Heart left ventricle (tissue), 16 donors: ENCODE measurements at regions not wholly inside any gene's neighbourhood (a gene's known extent, or its start where the extent isn't known, plus 50 kb on each side); places are given as distances from the start of the nearest gene placed in this dataset.

Experiments used
- ATAC-seq, 4 donors: fragments of 200-7000 bp; cut with Tn5 transposase; one replicate each; pipeline ENCODE4 v1.9.1; 2020 to 2022; ENCODE audit warnings: moderate library complexity in 4 of 4, mild to moderate bottlenecking in 3 of 4, moderate number of reproducible peaks in 1 of 4
- DNase-seq, 5 donors: peaks; one replicate each; pipeline ENCODE4 v3.0.0-alpha.2; 2020
- H3K27ac ChIP-seq, 12 donors: fragments of 200-600 bp; sonication (generic) in 4 of 12; one replicate each; pipeline versions ENCODE4 v1.5.0 to v1.8.0; 2016 to 2022; ENCODE audit warnings: mild to moderate bottlenecking in 2 of 12
- H3K27me3 ChIP-seq, 9 donors: fragments of 200-600 bp; sonication (generic) in 2 of 9; one replicate each; pipeline versions ENCODE4 v1.5.1 to v1.8.0; 2016 to 2022; ENCODE audit warnings: mild to moderate bottlenecking in 3 of 9
- H3K36me3 ChIP-seq, 9 donors: fragments of 200-600 bp; sonication (generic) in 2 of 9; one replicate each; pipeline versions ENCODE4 v1.5.0 to v1.8.0; 2018 to 2022; ENCODE audit warnings: mild to moderate bottlenecking in 2 of 9
- H3K4me1 ChIP-seq, 12 donors: fragments of 200-600 bp; sonication (generic) in 4 of 12; one replicate each; pipeline versions ENCODE4 v1.5.0 to v1.8.0; 2016 to 2022; ENCODE audit warnings: mild to moderate bottlenecking in 3 of 12
- H3K4me3 ChIP-seq, 12 donors: fragments of 200-600 bp; sonication (generic) in 4 of 12; one replicate each; pipeline versions ENCODE4 v1.5.0 to v1.8.0; 2017 to 2022; ENCODE audit warnings: mild to moderate bottlenecking in 9 of 12, moderate library complexity in 4 of 12
- H3K9me3 ChIP-seq, 12 donors: fragments of 200-600 bp; sonication (generic) in 4 of 12; one replicate each; pipeline versions ENCODE4 v1.5.0 to v1.8.0; 2016 to 2022; ENCODE audit warnings: mild to moderate bottlenecking in 1 of 12
- CTCF ChIP-seq, 12 donors: fragments of 200-600 bp; sonication (generic) in 4 of 12; IDR thresholded peaks; one replicate each; pipeline versions ENCODE4 v1.5.0 to v1.8.0; 2018 to 2022; ENCODE audit warnings: antibody characterized with exemption in 12 of 12, mild to moderate bottlenecking in 5 of 12
- POLR2A ChIP-seq, 2 donors: fragments of 450-650 bp; IDR thresholded peaks; one replicate each; pipeline ENCODE4 v1.6.1; 2017; ENCODE audit warnings: antibody characterized with exemption in 2 of 2, mild to moderate bottlenecking in 2 of 2, moderate library complexity in 2 of 2
- WGBS, 4 donors: extraction: QIAGEN DNeasy Blood & Tissue Kit in 2 of 4; methylation state at CpG; one replicate each; pipeline versions ENCODE4 v1.1.5 to v1.1.7; 2013 to 2018; 5-methylcytosine and 5-hydroxymethylcytosine counted together
- intact Hi-C, 10 donors: fragments of 100-400 bp; cut with DNase I; formaldehyde crosslinking; loops; one replicate each; pipeline versions ENCODE4 v1.11.1 to v1.14.2; 2022
- donor health status: ischemic (EF 13 %, LVEDD 7.1; RV severe dilation, severe dysfunction).
- donor health status: healthy with polysubstance abuse.
- donor health status: DM: no; HTN: yes; CAD: no.
- donor health status: DM: no; HTN: no; CAD: no.
- donor health status: ischemic (EF 25% LVEDD 6.9; RV normal size, moderate dysfunction).
- donor health status: ischemic (EF 25% LVEDD 5.7; RV mildly dilated, moderate dysfunction).
- donor health status: healthy.
- donor health status: DM: yes; HTN: yes; CAD: no.
- donor health status: ischemic (EF 35%, LVEDD 5.7; RV mildly dilated, moderate dysfunction).
- donor health status: nonischemic (EF 11% LVEDD 7.7; RV severe dilation, severe dysfunction).
- donor health status: DM: yes; HTN: yes; CAD: no.
- donor health status: PGD.
- donor health status: ischemic (EF 29% LVEDD 5.4; RV normal size, mild dysfunction).
- donor health status: nonischemic (EF 23%, LVEDD 6.1; RV moderate dilation, normal function).

DNA sequence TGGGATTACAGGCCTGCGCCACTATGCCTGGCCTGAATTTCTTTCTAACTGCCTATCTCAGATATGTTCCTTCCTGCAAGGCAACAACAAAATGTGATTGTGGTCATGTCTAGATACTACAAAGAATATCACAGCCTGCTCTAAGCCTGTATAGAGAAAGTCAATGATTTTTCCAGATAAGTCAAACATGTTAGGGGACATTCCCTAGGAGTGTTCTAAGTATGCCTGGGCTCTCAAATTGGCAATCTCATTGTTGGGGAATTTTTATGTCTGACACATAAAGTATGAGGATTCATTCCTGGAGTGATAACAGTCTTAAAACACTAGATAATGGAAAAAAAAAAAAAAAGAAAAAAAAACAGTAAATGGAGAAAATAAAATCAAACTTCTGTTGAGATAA is 406.1 kb downstream of the GATA3 start:
- no peak for DNase-seq
- intact Hi-C loops = no loop called here
- Histone ChIP-seq H3K4me1 (no peaks in the 10 kb centered on the region), H3K27ac (no peak overlapping the region), H3K36me3 (no peaks in the 10 kb centered on the region), H3K27me3 (no peaks in the 10 kb centered on the region), H3K9me3 (peaks cover 0 to 11% (median 0%) of the 10 kb centered on the region in 12 donors), H3K4me3 (no peak overlapping the region)
- TF ChIP-seq POLR2A (IDR thresholded peaks at IDR 0.05) (no peak), CTCF (IDR thresholded peaks at IDR 0.05) (no peak)
- WGBS, 4 donors = 92 to 100% (median 96%) methylated on average over 1 of the region's 1 CpG
- ATAC-seq = no peak

DNA sequence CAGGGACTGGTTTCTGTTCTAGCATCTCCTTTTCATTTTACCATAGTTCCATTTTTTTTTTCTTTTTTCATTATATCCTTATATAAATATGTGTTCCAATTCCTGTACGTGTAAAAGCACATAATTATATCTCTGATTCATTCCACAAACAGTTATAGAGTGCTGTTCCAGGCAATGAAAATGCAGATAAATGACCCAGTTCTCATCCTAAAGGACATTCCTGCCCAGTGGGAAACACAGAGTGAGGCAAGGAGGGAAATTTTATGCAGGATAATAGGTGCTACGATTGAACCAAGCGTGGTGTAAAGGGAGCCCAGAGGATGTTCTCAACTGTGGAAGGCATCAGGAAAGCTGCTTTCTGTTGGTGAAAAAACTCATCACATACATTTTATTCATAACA is 408.1 kb downstream of the GATA3 start:
- H3K4me1 ChIP-seq = no peaks in the 10 kb centered on the region
- DNase-seq (no peak), ATAC-seq (no peak)
- H3K9me3 ChIP-seq = peaks cover 0 to 8% (median 0%) of the 10 kb centered on the region in 12 donors
- H3K27ac ChIP-seq = no peak overlapping the region
- no peaks in the 10 kb centered on the region for H3K27me3 ChIP-seq
- 77 to 84% (median 80%) methylated on average over 3 of the region's 3 CpGs for WGBS, 4 donors
- intact Hi-C loops = no loop called here
- TF ChIP-seq CTCF (IDR thresholded peaks at IDR 0.05) (no peak), POLR2A (IDR thresholded peaks at IDR 0.05) (no peak)
- no peak overlapping the region for H3K4me3 ChIP-seq
- no peaks in the 10 kb centered on the region for H3K36me3 ChIP-seq

GRCh38 chr10:8463853-8464252 is 409.4 kb downstream of the GATA3 start:
- TF ChIP-seq CTCF (IDR thresholded peaks at IDR 0.05) = no peak
- no peak for TF ChIP-seq POLR2A (IDR thresholded peaks at IDR 0.05)
- ATAC-seq = peak; percentile 31 to 83 (median 62)

DNA sequence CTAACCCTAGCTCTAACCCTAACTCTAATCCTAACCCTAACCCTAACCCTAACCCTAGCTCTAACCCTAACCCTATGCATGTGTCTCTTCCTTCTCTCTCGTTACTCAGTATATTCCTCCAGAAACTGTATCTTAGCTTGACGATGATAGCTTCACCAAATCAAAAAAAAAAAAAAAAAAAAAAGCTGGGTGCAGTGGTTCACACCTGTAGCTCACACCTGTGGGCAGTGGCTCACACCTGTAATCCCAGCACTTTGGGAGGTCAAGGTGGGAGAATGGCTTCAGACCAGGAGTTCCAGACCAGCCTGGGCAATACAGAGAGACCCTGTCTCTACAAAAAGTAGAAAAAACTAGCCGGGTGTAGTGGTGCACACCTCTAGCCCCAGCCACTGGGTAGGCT is 414.0 kb downstream of the GATA3 start:
- intact Hi-C loops = no loop called here
- Histone ChIP-seq H3K4me1 (no peaks in the 10 kb centered on the region), H3K27ac (no peak overlapping the region), H3K9me3 (no peaks in the 10 kb centered on the region), H3K4me3 (no peak overlapping the region), H3K27me3 (peaks cover 0 to under 1% (median 0%) of the 10 kb centered on the region in 9 donors), H3K36me3 (no peaks in the 10 kb centered on the region)
- ATAC-seq (no peak), DNase-seq (no peak)
- 84 to 94% (median 91%) methylated on average over 3 of the region's 3 CpGs for WGBS, 4 donors
- TF ChIP-seq POLR2A (IDR thresholded peaks at IDR 0.05) = no peak
- no peak for TF ChIP-seq CTCF (IDR thresholded peaks at IDR 0.05)

More at GRCh38 chr10:8463853-8464252, 409.4 kb downstream of the GATA3 start:
- Histone ChIP-seq H3K9me3 (peaks cover 0 to under 1% (median 0%) of the 10 kb centered on the region in 12 donors), H3K36me3 (no peaks in the 10 kb centered on the region), H3K27ac (peak overlapping the region in 1 of 12 donors; percentile 21), H3K27me3 (no peaks in the 10 kb centered on the region), H3K4me3 (no peak overlapping the region), H3K4me1 (no peaks in the 10 kb centered on the region)
- intact Hi-C loops = no loop called here
- DNase-seq = peak in 1 of 5 donors; percentile 18
- 81 to 87% (median 86%) methylated on average over 4 of the region's 4 CpGs for WGBS, 4 donors
